Mesothelial cell of epicardium (in vitro differentiated cells): ENCODE measurements at regions not wholly inside any gene's neighbourhood (a gene's known extent, or its start where the extent isn't known, plus 50 kb on each side); places are given as distances from the start of the nearest gene placed in this dataset.

ENCODE experiments used
- DNase-seq, 2 experiments: peaks; one replicate each; pipeline ENCODE4 v3.0.0; 2021; ENCODE audit warnings: low spot score in 2 of 2; ENCODE audit not compliant: unreplicated experiment in 2 of 2
- H3K27ac Mint-ChIP-seq: 2 replicates; pipeline ENCODE4 v1.8.0; 2021; ENCODE audit warnings: mixed read lengths
- H3K27me3 Mint-ChIP-seq: 2 replicates; pipeline ENCODE4 v1.8.0; 2021; ENCODE audit warnings: low read depth, mixed read lengths
- H3K36me3 Mint-ChIP-seq: 2 replicates; pipeline ENCODE4 v1.8.0; 2021; ENCODE audit warnings: mixed read lengths
- H3K4me1 Mint-ChIP-seq: 2 replicates; pipeline ENCODE4 v1.8.0; 2021; ENCODE audit warnings: mixed read lengths
- H3K4me3 Mint-ChIP-seq: 2 replicates; pipeline ENCODE4 v1.8.0; 2021; ENCODE audit warnings: mild to moderate bottlenecking, moderate library complexity, mixed read lengths
- H3K9me3 Mint-ChIP-seq: 2 replicates; pipeline ENCODE4 v1.8.0; 2021; ENCODE audit warnings: mixed read lengths
- TF ChIP-seq, protein P1 (sequence below): fragments of 200-600 bp; sonication (generic); IDR thresholded peaks from one replicate; pipeline ENCODE4 v1.5.0; 2021; ENCODE audit warnings: antibody characterized with exemption; ENCODE audit not compliant: unreplicated experiment

DNA sequence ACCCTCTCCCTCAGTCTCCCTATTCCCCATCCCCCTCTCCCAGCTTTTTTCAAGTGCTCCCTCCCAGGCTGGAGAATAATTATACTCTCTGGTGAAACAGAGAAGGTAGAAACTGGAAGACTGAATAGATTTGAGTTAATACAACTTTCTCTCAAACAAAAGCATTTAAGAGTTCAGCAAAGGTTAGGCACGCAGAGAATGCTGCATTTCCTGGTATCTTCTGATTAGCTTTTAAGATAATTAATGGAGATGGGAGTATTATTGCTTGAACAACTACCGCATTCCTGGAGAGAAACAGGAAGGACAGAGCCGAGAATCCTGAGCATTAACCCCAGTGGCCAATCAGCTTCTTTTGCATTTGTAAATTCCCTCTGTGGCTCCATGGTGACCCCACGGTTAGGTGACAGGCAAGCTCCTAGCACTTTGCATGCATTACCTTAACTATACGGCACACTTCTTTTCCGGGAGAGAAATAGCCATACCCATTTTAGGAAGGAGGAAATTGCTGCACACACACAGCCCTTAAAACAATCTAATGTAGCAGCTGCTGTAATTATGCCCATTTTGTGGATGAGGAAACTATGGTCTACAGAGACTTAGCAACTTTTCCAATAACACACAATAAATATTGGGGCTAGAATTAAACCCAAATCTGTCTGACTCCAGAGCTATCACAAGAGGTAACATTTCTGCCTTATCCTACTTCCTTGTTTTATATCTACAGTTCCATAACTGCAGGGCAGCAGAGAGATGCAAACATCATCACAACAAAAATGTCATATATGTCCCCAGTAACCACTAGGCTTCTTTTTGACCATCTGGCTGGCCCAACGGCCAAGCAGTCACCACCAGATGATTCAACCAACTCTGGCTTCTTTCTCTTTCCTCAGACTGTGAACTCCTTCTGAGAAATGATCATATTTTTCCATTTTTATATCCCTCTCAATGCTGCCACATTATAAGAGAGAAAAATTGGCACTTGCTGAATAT is 169.9 kb downstream of the CD24 start:
- H3K4me1 Mint-ChIP-seq: peaks cover 55% of the 10 kb centered on the region
- no peak overlapping the region for H3K4me3 Mint-ChIP-seq
- peak overlapping the region; percentile 95 for H3K27ac Mint-ChIP-seq
- no peaks in the 10 kb centered on the region for H3K27me3 Mint-ChIP-seq
- no peak for DNase-seq
- TF ChIP-seq, protein P1, sequence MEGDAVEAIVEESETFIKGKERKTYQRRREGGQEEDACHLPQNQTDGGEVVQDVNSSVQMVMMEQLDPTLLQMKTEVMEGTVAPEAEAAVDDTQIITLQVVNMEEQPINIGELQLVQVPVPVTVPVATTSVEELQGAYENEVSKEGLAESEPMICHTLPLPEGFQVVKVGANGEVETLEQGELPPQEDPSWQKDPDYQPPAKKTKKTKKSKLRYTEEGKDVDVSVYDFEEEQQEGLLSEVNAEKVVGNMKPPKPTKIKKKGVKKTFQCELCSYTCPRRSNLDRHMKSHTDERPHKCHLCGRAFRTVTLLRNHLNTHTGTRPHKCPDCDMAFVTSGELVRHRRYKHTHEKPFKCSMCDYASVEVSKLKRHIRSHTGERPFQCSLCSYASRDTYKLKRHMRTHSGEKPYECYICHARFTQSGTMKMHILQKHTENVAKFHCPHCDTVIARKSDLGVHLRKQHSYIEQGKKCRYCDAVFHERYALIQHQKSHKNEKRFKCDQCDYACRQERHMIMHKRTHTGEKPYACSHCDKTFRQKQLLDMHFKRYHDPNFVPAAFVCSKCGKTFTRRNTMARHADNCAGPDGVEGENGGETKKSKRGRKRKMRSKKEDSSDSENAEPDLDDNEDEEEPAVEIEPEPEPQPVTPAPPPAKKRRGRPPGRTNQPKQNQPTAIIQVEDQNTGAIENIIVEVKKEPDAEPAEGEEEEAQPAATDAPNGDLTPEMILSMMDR: no peak
- peaks cover 26% of the 10 kb centered on the region for H3K36me3 Mint-ChIP-seq
- H3K9me3 Mint-ChIP-seq: peaks cover 28% of the 10 kb centered on the region

DNA sequence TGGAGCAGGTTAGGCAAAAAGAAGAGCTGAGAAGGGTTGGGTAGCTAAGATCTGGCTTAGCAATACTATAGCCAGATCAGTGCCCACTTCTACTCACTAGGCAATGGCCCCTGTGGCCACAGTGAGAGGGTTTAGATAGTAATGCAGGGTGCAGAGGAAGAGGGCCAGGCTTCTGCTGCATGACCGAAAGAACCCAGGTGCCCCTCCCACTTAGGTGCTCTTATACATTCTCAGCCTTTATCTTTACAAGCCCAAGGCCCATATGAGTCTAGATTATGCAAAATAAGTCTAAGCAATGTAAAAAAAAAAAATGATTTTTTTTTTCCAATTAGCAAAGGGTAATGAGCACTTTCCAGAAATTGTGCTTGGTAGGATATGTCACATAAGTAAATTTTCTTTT is 171.3 kb downstream of the CD24 start:
- TF ChIP-seq, protein P1: no peak
- peaks cover 13% of the 10 kb centered on the region for H3K36me3 Mint-ChIP-seq
- DNase-seq: no peak
- peak overlapping the region; percentile 95 for H3K27ac Mint-ChIP-seq
- H3K27me3 Mint-ChIP-seq: no peaks in the 10 kb centered on the region
- H3K4me3 Mint-ChIP-seq: no peak overlapping the region
- H3K4me1 Mint-ChIP-seq: peaks cover 68% of the 10 kb centered on the region
- H3K9me3 Mint-ChIP-seq: peaks cover 15% of the 10 kb centered on the region

DNA sequence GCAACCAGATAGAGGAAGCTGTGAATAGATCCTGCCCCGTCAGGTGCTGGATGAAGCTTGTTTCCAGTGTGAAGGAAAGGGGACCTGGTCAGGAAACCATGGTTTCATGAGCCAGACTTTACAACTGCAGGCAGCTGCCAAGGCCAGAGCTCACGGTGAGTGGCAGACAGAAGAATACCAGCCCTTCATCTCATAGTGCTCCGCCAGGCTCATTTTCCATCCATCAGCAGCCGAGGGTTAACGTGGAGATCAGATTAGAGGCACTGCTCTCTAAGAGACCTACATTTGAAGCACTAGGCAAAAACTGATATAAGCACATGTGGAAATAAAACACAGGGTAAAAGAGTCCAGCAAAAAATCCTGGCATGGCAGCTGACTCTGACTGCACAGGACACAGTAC is 172.4 kb downstream of the CD24 start:
- Mint-ChIP-seq H3K27me3 (no peaks in the 10 kb centered on the region), H3K9me3 (peaks cover 7% of the 10 kb centered on the region), H3K27ac (peak overlapping the region; percentile 95), H3K4me1 (peaks cover 77% of the 10 kb centered on the region), H3K36me3 (peaks cover 11% of the 10 kb centered on the region), H3K4me3 (no peak overlapping the region)
- TF ChIP-seq, protein P1: no peak
- DNase-seq: no peak

DNA sequence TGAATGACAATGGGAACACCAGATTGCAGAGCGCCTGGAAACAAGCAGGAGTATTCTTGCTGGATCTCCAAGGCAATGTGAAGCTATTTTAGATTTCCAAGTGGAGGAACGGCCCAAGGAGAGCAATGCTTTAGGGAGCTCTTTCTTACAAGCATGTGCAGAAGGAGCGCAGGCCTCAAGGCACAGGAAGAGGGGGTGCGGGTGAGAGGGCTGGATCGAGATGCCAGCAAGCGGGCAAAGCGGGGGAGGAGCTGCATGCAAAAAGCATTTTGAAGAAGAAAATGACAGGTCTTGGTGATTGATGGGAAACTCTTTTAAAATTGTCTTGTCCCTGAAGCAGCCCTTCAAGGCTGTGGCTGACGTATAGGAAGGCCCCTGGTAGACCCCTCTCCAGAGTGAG is 171.9 kb downstream of the QRSL1 start:
- no peaks in the 10 kb centered on the region for H3K27me3 Mint-ChIP-seq
- no peaks in the 10 kb centered on the region for H3K9me3 Mint-ChIP-seq
- H3K36me3 Mint-ChIP-seq: peaks cover 4% of the 10 kb centered on the region
- TF ChIP-seq, protein P1: no peak
- DNase-seq: no peak
- H3K4me1 Mint-ChIP-seq: peaks cover 80% of the 10 kb centered on the region
- peak overlapping the region; percentile 70 for H3K27ac Mint-ChIP-seq
- H3K4me3 Mint-ChIP-seq: no peak overlapping the region

DNA sequence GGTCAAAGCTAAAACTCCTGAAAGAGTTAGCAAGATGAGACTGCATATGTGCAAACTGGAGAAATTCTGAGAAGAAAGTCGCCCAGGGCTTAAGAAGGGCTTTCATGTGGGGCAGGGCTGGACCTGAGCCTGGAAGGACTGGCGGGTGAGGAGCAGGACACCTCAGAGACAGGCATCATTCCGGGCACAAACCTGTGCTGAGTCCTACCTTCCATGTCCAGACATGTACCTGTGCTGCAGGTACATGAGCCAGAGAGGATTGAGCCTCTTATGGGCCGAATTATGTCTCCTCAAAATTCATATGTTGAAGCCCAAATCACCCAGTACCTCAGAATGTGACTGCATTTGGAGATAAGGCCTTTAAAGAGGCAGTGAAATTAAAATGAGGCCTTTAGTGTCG is 171.0 kb downstream of the QRSL1 start:
- peak overlapping the region; percentile 77 for H3K27ac Mint-ChIP-seq
- no peak overlapping the region for H3K4me3 Mint-ChIP-seq
- peaks cover 79% of the 10 kb centered on the region for H3K4me1 Mint-ChIP-seq
- no peaks in the 10 kb centered on the region for H3K27me3 Mint-ChIP-seq
- H3K9me3 Mint-ChIP-seq: no peaks in the 10 kb centered on the region
- no peak for DNase-seq
- TF ChIP-seq, protein P1: no peak
- peaks cover 4% of the 10 kb centered on the region for H3K36me3 Mint-ChIP-seq
